ENCODE measurements at regions not wholly inside any gene's neighbourhood (a gene's known extent, or its start where the extent isn't known, plus 50 kb on each side); places are given as distances from the start of the nearest gene placed in this dataset.
"Not testable (repeated sequence)": the region's sequence is repeated elsewhere in the genome, so short reads cannot be mapped to it uniquely, and the experiment has no call there.

DNA sequence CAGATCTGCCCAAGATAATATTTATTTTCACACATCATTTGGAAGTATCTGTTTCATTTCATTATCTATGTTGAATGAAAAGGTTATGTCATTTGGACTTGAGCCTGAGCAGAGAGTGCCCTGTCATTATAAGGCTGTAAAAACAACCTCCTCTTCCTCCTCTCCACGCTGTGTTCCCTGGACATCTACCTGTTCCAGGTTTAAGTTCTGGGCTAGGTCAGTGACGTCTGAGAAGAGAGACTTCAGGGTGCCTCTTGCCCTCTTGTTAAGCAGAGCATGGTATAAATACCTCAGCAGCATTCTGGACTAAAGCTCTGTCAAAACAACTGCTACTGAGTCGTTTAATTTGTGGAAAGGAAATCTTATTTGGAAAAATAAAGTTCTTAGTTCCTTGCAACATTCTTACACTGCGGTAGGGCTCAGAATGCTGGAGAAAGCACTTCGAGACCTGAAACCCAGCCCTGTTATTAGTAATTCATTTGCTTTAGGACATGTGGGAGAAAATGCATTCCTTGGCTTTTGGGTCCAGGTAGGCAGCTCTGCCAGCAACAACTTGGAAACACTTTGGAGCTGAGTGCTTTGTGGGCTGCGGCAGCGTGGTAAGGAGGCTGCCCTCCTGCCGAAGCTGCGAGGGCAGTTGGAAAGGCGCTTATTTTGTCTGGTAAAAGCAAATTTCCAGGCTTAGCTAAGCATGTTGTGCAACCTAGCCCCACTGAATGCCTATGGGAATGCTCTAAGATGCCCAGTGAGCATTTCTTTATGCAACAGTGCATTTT, 91.8 kb upstream of the NEDD4L start:
- DNase-seq: no peak

DNA sequence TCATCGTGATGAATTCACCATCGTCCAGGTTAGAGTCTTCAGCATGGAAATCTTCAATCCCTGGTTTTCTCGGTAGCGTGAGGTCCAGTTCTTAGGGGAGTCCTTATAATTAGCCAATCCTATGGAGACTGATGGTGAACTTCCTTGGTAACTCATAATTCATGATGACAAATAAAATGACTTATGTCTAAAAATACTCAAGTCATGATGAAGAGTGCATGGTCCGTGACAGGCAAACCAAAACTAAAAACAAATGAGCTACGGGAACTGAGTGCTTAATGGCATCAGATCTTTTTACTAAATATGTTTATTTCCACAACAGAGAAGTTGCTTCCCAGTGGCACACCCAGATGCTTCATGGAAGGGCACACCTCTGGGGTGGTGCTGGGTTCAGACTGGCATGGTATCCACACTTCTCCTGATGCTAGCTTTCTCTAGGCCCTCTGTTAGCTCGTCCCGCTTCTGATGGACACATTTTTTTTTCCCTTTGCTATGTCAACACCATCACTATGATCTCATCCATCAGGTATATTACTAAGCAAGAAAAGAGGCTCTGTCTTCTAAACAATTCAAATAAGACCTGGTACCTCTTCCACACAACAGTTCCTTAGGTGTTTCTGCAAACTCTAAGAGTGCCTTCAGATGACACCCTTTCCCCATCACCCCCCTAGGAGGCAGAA, 92.8 kb upstream of the NEDD4L start:
- no peak for DNase-seq

DNA sequence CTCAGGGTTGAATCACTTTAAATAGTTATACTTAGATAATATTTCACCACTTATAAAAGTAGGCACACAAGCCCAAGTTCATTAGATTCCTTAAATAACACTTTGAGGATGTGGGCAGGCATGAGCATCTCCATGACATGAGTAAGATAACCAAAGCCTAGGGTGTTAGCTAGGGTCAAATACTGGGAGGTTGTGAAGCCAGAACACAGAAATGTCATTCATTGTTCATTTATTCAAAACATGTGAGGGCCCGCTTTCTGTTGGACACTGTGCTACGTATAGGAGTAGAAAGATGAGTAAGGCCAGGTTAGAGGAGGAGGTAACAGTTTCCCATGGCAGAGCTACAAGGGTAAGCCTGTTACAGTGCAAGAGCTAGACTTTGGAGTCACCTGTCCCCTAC, 93.5 kb upstream of the NEDD4L start:
- DNase-seq: no peak

DNA sequence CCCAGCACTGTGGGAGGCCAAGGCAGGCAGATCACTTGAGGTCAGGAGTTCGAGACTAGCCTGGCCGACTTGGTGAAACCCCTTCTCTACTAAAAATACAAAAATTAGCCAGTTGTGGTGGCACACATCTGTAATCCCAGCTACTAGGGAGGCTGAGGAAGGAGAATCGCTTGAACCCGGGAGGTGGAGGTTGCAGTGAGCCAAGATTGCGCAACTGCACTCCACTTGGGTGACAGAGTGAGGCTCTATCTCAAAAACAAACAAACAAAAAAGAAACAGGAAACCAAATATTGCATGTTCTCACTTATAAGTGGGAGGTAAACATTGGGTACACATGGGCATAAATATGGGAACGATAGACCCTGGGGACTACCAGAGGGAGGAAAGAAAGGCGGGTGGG, 94.7 kb upstream of the NEDD4L start:
- DNase-seq: not testable (repeated sequence)

DNA sequence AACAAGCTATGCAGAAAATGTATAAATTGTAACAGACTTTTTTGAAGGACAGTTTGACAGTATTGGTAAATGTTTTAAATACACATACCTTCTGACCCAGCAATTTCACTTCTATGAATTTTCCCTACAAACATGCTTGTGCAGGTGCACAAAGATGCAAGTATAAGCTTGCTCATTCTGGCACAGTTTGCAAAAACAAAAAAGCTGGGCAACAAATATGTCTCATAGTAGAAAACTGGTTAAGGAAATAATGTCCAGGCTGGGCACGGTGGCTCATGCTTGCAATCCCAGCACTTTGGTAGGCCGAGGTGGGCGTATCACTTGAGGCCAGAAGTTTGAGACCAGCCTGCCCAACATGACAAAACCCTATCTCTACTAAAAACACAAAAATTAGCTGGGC, 96.9 kb upstream of the NEDD4L start:
- no peak for DNase-seq

DNA sequence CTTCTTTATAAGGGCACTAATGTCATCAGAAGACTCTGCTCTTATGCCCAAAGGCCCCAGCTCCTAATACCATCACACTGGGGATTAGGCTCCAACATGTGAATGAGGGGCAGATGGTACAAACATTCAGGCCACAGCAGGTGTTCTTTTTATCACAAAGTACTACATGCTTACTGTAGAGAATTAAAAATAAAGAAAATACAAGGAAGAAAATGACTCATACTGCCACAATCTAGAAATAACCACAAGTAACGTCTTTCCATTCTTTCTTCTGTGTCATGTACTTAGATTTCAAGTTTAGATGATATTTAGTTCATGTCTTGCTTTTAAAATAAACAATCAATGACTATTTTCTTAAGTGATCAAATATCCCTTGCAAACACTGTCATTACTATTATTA, 100.3 kb upstream of the NEDD4L start:
- DNase-seq: no peak

DNA sequence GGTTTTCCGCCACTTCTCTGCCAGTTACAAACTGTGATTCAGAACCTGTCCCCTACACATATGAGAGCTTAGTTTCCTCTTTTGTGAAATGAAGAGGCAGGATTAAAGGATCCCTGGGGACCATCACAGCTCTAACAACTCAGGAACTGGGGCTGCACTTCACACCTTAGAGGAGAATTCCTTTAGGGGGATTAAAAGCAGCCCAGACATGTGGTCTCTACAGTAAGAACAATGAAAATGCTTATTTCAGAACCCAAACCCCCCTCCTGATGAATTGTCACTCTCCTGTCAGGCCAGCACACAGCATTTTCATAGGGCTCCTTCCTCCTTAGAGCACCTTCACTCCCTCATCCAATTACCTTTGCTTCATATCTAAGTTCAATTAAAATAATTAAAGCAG, 101.5 kb upstream of the NEDD4L start:
- no peak for DNase-seq

DNA sequence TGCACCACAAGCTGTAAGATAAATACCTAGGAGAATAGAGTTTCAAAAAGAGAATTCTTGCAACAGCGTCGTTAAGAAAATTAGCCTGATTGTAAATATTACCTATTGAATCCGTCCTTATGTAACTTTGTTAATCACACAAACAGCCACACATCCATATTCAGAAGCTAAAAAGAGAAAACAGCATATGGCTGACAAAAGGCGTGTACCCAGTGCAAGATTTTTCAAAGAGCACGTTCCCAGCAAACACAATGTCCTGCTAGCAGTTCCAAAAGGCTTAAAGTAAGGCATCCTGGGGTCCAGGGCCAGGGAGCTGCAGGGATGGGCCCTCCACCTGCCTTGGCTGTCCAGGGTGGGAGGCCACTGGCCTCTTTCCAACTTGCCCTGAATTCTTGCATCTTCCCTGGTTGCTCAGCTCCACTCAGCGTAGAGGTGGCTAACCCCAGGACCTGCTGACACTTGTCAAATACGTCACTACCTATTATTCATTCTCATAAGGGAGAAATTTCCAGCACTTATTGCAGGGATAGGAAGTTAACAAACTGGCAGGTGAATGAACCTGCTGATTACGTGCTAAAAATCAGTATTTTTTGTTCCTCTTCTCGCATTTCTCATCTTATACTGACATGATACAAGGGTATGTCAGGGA, 102.1 kb upstream of the NEDD4L start:
- no peak for DNase-seq

DNA sequence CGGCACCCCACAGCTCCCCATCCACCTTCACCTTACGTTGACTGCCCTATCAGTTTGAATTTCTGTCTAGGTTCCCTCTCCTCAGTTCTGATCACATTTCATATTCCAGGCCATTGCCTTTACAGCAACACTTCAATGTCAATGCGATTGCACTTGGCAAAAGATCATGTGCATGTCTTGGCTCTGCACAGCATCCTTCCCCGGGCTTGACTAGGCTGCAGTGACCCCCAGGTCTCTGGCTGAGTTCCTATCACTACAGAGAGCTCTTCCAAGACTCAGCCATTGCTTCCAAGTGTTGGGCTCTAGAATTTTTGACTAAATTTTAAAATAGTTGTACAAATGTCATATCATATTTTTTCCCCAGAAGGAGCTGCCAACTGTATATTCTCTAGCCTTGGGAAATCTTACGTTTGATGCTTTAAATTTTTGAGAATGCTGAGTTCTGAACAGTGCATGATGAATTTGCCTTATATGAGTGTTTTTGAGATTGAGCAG, 103.8 kb upstream of the NEDD4L start:
- no peak for DNase-seq

DNA sequence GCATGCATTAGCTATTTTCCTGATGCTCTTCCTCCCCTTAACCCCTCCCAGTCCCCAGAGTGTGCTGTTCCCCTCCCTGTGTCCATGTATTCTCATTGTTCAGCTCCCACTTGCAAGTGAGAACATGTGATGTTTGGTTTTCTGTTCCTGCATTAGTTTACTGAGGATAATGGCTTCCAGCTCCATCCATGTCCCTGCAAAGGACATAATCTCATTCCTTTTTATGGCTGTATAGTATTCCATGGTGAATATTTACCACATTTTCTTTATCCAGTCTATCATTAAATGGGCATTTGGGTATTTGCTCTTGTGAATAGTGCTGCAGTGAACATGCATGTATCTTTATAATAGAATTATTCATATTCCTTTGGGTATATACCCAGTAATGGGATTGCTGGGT, 109.7 kb upstream of the NEDD4L start:
- DNase-seq: not testable (repeated sequence)

DNA sequence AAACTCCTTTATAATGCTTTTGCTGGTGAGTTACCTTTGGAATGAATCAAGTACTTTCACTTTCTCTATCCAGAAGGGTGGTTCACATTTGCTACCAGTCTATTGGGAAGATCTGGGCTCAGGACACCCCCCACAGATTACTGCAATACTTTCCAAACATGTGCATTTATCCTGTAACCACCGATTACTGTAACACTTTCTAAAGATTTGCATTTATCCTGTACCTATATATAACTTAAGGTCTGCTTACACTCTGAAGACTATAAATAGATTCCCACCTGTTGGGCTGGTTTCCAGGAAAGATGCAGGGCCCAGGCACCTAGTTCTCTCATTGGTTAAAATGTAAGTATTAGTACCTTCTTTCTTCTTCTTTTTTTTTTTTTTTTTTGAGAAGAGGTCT, 113.0 kb upstream of the NEDD4L start:
- DNase-seq: no peak

DNA sequence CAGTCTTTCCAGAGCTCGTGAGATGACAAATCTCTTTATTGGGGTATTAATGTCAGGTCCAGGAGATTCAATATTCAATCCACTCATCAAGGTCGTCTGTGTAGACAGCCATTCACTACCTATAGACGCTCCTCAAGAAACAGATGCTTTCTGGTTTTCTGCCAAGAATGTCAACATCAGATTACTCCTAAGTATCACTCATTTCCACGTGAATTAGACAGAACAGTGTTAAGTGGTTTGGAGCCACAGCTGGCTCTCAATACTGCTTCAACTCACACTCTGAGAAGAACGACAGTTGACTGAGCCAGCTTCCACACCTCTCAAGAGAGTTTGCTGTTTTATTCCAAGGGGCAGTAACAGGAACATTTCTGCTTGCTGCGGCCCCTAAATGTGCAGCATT, 113.5 kb upstream of the NEDD4L start:
- DNase-seq: no peak

DNA sequence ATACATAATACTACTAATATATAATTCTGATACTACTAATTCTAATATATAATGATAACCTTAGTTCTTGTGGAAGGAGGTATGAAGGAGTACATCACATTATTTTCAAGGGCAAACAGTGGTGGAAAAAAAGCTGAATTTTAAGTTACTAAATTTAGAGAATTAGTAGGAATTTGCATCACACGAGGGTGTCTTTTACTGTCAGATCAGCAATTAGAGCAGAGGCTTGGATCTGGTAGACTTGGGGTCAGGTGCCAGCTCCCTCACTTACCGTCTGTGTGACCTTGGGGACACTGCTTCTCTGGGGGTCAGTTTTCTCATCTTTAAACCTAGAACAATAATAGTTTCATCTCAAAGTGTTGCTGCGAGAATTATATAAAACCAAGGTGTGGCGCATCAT, 114.1 kb upstream of the NEDD4L start:
- DNase-seq: no peak

DNA sequence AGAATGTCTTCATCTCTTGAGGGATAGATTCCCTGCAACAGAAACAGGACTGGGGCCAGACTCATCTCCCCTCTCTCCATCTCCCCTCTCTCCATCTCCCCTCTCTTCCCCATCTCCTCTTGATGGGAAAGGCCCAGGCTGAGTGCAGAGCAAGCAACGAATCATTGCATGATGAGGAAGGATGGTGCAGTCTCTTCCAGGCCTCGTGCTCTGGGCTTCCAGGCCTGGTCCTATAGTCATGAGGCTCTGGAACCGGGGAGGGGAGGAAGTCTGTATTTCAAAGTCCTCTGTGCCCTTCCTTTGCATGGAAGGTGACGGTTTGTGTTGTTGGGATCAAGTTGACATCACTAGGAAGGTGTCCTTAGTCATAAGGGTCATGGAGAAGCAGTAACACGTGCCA, 115.6 kb upstream of the NEDD4L start:
- no peak for DNase-seq

DNA sequence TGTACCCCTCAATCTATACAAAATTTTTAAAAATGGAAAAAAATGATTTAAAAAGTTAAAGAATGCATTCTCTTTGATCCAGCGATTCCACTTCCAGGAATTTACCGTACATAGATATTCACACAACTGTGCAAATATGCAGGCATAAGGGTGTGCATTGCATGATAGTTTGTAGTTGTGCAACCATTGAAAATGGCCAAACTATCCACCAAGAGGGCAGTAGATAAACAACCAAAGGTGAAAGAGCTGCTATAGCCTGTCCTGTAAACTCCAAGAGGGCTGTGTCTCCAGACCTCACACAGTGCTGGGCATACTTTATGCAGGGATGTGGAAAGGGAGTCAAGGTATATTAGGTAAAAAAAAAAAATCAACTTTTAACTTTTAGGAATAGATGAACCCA, 116.5 kb upstream of the NEDD4L start:
- no peak for DNase-seq

DNA sequence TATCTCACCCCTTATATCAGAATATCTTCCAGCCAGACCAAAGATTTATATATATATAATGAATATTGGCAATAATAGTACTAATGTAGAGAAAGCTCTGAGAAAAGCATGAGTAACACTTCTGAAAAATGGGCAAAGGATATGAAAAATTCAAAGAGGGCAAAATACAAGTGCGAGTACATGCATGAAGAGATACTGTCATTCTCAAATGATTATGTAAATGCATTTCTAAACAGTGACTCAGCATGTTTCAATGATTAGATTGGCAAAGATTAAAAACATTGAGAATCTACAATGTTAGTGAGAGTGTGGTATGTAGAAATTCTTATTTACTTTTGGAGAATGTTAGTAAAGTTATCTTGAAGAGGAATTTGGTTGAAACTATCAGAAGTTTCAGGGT, 118.3 kb upstream of the NEDD4L start:
- DNase-seq: no peak

DNA sequence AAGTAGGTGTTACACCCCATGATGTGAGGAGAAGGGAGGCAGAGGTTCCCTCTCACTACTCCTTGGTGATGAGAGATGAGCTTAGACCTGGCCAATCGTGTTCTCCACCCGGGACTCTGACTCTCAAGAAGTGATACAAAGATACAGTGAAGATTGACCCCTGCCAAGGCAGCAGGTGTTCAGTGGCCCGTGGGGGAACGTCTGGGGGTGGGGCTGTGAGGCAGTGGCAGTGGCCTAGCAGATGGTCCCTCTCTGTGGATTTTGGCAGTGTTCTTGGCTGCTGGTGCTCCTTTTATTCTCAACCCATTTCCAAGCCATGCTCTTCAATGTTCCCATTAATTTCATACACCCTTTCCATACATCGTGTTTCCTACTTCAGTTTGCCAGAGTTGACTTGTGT, 120.4 kb upstream of the NEDD4L start:
- no peak for DNase-seq

DNA sequence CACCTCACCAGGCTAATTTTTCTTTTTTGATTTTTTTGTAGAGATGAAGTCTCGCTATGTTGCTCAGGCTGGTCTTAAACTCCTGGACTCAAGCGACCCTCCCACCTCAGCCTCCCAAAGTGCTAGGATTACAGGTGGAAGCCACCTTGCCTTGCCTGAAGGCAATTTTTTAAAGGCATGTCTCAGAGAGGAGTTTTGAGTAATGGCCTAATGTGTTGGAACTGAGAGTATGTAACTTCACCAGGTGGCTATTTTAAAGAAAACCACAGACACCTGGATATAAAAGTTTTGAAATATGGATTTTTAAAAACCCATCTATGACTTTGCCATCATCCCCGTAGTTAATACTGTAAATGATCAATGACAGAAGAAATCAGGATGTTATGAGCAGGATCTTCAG, 119.8 kb upstream of the ATP8B1 start:
- DNase-seq: no peak

DNA sequence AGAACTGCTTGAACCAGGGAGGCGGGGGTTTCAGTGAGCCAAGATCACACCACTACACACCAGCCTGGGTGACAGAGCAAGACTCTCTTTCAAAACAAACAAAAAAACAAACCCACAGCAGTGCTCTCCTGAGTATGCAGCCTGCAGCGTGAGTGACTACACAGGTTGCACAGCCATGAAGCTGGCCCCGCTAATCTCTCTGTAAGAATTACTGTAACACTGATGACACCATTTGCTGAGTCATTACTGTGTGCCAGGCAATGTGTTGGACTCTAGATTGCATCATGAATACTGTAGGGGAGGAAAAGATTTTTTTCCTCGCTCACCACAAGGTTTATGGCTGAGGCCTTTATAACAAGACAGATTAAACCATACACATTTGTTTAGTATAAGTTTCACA, 118.6 kb upstream of the ATP8B1 start:
- no peak for DNase-seq

DNA sequence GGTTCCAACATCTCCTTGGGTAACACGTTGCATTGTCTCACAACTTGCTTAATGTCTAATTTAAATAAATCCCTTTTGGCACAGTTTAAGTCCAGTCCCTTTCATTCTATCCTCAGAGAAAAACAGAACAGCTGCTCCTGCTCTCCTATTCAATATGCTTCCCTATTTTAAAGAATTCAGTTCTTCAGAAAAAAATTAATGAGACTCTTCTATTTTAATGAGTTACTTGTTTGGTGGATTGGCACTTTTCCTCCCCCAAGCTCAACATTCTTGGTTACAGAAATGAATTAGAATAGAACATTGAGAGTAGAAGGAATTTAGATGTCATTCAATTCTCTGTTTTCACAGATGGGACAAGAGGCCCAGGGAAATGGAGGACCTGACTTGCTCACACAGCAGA, 116.9 kb upstream of the ATP8B1 start:
- DNase-seq: no peak

DNA sequence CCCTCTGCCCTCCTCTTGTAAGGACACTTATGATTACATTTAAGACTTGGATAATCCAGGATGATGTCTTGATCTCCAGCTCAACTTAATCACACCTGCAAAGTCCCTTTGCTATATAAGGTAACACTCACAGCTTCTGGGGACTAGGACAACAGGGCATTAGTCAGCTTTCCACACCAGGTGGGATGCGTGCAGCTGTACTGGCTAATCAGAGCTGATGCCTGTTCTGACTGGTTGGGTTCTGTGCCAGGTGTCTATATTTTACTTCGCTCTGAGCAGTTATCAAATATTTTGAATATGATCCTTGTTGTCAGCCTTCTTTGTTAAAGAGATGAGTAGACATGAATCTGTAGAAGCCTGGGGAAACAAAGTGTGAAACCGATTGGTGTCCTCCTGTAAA, 115.5 kb upstream of the ATP8B1 start:
- DNase-seq: no peak

DNA sequence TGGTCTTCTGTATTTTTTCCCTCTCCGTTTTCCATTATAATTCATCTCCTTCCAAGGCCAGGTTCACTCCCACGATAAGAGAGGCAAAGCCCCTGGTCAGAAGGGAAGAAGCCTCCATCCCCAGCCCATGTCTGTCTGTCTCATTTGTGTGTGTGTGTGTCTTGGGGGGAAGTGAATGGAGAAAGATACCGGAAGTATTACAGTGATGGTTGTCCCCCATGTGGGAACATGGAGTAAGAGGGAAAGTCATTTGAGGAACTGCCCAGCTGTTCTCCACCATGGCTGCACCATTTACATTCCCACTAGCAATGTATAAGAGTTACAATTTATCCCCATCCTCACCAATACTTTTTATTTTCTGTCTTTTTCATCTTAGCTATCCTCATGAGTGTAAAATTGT, 113.6 kb upstream of the ATP8B1 start:
- no peak for DNase-seq

DNA sequence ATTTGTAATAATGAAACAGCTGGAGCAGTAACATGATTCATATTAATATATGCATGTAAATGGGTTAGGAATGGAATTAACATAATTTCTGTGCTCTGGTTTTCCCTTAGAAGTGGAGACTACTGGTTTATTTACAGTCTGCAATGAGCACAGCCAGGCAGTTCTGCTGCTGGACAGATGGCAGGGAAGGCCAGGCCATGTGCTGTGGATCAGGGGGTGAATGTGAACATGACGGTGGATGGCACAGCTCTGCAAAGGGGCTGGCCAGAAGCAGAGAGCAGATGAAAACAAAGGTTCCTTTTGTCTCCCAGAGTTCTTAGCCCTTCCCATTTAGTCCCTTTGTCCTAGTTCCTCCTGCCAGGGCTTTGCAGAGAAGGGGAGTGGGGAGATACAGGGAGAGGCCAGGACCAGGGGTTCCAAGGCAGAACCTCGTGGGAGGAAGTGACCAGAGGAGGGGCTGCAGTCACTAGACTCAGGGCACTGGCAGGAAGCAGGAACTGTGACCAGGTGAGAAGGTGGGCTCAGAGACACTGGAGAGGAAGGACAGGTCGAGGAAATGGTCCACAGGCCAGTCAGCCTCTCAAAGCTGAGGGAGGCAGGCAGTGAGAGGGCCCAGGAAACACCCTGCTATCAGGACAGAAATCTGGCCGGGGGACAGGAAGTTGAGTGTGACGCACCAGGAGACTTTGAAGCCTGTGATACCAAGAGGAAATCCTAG, 112.9 kb upstream of the ATP8B1 start:
- no peak for DNase-seq

DNA sequence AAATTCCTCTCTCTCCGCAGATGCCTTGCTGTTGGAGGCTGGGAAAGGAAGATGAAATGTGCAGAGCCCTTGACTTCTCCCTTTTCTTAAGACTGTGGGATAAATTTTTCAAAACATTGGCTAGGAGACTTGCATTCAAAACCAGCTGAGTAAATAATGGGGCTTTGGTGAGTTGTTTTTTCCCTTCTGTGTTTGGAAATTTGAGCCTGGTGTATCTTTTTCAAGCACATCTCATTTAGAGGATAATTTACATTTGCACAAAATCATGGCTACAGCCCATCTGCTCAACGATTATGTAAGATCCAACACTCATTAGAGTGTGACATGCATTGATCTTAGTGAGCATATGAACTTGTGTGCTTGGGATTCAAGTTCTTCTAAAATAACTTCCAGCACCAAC, 112.1 kb upstream of the ATP8B1 start:
- DNase-seq: no peak

Data from CD4-positive, alpha-beta T cell treated with Interleukin-15 for 1 hour (primary cell).